GM12878 (cell line): ENCODE measurements at regions not wholly inside any gene's neighbourhood (a gene's known extent, or its start where the extent isn't known, plus 50 kb on each side); places are given as distances from the start of the nearest gene placed in this dataset.
"Not testable (repeated sequence)": the region's sequence is repeated elsewhere in the genome, so short reads cannot be mapped to it uniquely, and the experiment has no call there.

ENCODE experiments used
- ATAC-seq: fragments of 200-7000 bp; cut with Tn5 transposase; 3 replicates; pipeline ENCODE4 v1.9.1; 2020; ENCODE audit warnings: mild to moderate bottlenecking, moderate library complexity
- BruUV-seq: library from RNA; stranded (reverse); fragments of 400-500 nt; replicated peaks from 2 replicates; lab custom pipeline; 2021; lab: Mats Ljungman, UMichigan
- CTCF ChIA-PET: fragments of 300-600 bp; sonication (Branson Sonifier 250); formaldehyde crosslinking; extraction: SDS; loops from one replicate; lab custom pipeline; 2021; ENCODE audit warnings: inconsistent platforms; lab: Yijun Ruan, JAX
- POLR2A ChIA-PET: fragments of 350-600 bp; formaldehyde crosslinking; extraction: SDS; loops from one replicate; lab custom pipeline; 2021; ENCODE audit warnings: inconsistent platforms; lab: Charles Lee
- RAD21 ChIA-PET: fragments of 300-600 bp; sonication (Branson Sonifier 250); formaldehyde crosslinking; loops from one replicate; lab custom pipeline; 2023; ENCODE audit warnings: antibody characterized with exemption; ENCODE audit not compliant: unreplicated experiment; lab: Charles Lee
- SMC1A ChIA-PET: fragments of 300-600 bp; sonication (Branson Sonifier 250); formaldehyde crosslinking; loops from one replicate; lab custom pipeline; 2023; ENCODE audit not compliant: unreplicated experiment, uncharacterized antibody; lab: Charles Lee
- DNase-seq: peaks from one replicate; pipeline ENCODE4 v3.0.0-alpha.2; 2011; ENCODE audit warnings: low read depth, low spot score
- FAIRE-seq: peaks from 3 replicates; lab custom pipeline; 2011; peaks lifted over from hg19 to GRCh38; lab: Jason Lieb, UNC
- H2AFZ ChIP-seq: 2 replicates; pipeline ENCODE4 v1.6.0; 2011; ENCODE audit warnings: low read depth, low read length, control low read depth; ENCODE audit not compliant: control insufficient read depth
- H3K27ac ChIP-seq: 2 replicates; pipeline ENCODE4 v1.5.1; 2011; ENCODE audit warnings: control low read depth; ENCODE audit not compliant: control insufficient read depth, insufficient read depth
- H3K27me3 ChIP-seq, 2 experiments: replicated peaks in 1 of 2; 2 replicates each; pipeline versions ENCODE4 v1.6.0 to v1.6.1; 2011; ENCODE audit warnings: low read length in 1 of 2; ENCODE audit not compliant: control insufficient read depth in 2 of 2, insufficient read depth in 2 of 2
- H3K36me3 ChIP-seq, 2 experiments: 2 replicates each; pipeline ENCODE4 v1.5.1; 2011; ENCODE audit warnings: low read length in 1 of 2; ENCODE audit not compliant: control insufficient read depth in 2 of 2, insufficient read depth in 2 of 2
- H3K4me1 ChIP-seq: 2 replicates; pipeline ENCODE4 v1.6.1; 2011; ENCODE audit warnings: mild to moderate bottlenecking, low read length, moderate library complexity, mixed read lengths; ENCODE audit not compliant: control insufficient read depth, insufficient read depth
- H3K4me2 ChIP-seq: 2 replicates; pipeline ENCODE4 v1.6.0; 2011; ENCODE audit warnings: control low read depth; ENCODE audit not compliant: control insufficient read depth, insufficient read depth
- H3K4me3 ChIP-seq: fragments of 200-600 bp; sonication (generic); 2 replicates; pipeline ENCODE4 v1.5.1; 2016
- H3K79me2 ChIP-seq: 2 replicates; pipeline ENCODE4 v1.6.0; 2011; ENCODE audit warnings: low read length; ENCODE audit not compliant: control insufficient read depth, insufficient read depth
- H3K9ac ChIP-seq: 2 replicates; pipeline ENCODE4 v1.8.0; 2011; ENCODE audit warnings: low read length, control low read depth, mixed read lengths; ENCODE audit not compliant: control insufficient read depth, insufficient read depth
- H3K9me3 ChIP-seq: replicated peaks from 3 replicates; pipeline ENCODE4 v1.5.1; 2011; ENCODE audit warnings: mild to moderate bottlenecking, low read length; ENCODE audit not compliant: control insufficient read depth, insufficient read depth
- H4K20me1 ChIP-seq: 2 replicates; pipeline ENCODE4 v1.6.0; 2011; ENCODE audit not compliant: control insufficient read depth, insufficient read depth
- DPF2 ChIP-seq: fragments of 450-650 bp; IDR thresholded peaks from 2 replicates; pipeline ENCODE4 v1.6.1; 2017; ENCODE audit warnings: mild to moderate bottlenecking
- NR2C1 ChIP-seq: fragments of 450-650 bp; IDR thresholded peaks from 2 replicates; pipeline ENCODE4 v1.6.1; 2017; ENCODE audit warnings: antibody characterized with exemption, mild to moderate bottlenecking, moderate library complexity
- TCF12 ChIP-seq: IDR thresholded peaks from 2 replicates; pipeline ENCODE4 v1.6.1; 2011; ENCODE audit warnings: low read depth, mild to moderate bottlenecking, low read length
- WGBS: methylation state at CpG from one replicate; pipeline ENCODE4 v1.1.6; 2016; ENCODE audit warnings: low lambda C conversion rate; ENCODE audit not compliant: insufficient replicate concordance, insufficient coverage; ENCODE audit errors: missing lambda C conversion rate; 5-methylcytosine and 5-hydroxymethylcytosine counted together
- in situ Hi-C: fragments of 300-500 bp; cut with MboI; formaldehyde crosslinking; loops from 9 replicates; pipeline ENCODE4 v1.14.3; 2018; ENCODE audit warnings: mixed read lengths
- intact Hi-C: fragments of 100-400 bp; cut with micrococcal nuclease; formaldehyde crosslinking; loops from one replicate; pipeline ENCODE4 v1.14.2; 2022; ENCODE audit not compliant: unreplicated experiment

- no peak overlapping the region for H3K4me2 ChIP-seq
- ATAC-seq: no peak
- in situ Hi-C loops: no loop called here
- TF ChIP-seq NR2C1 (no peak), TCF12 (no peak), DPF2 (no peak)
- TF ChIP-seq, all 136 proteins: peak for 0
- CTCF ChIA-PET: no interaction called here
- no peak for DNase-seq
- H3K79me2 ChIP-seq: no peaks in the 10 kb centered on the region
- intact Hi-C loops: no loop called here
- no TSS peak for BruUV-seq
- no peak overlapping the region for H2AFZ ChIP-seq
- no peaks in the 10 kb centered on the region for H3K27me3 ChIP-seq
- POLR2A ChIA-PET: no interaction called here
- RAD21 ChIA-PET: no interaction called here
- H3K27ac ChIP-seq: no peak overlapping the region
- SMC1A ChIA-PET: no interaction called here
- no peaks in the 10 kb centered on the region for H4K20me1 ChIP-seq
- H3K4me1 ChIP-seq: no peaks in the 10 kb centered on the region
- H3K4me3 ChIP-seq: no peak overlapping the region
- no peaks in the 10 kb centered on the region for H3K36me3 ChIP-seq
- no peak overlapping the region for H3K9ac ChIP-seq
- 29% methylated on average over 10 of the region's 10 CpGs for WGBS
- H3K9me3 ChIP-seq: no peaks in the 10 kb centered on the region
- no peak for FAIRE-seq
Observed at GRCh38 chr20:12113468-12114371, 196.0 kb downstream of the BTBD3 start.

- RAD21 ChIA-PET, intact Hi-C loops, H3K4me3 ChIP-seq, SMC1A ChIA-PET, H3K27me3 ChIP-seq, H3K9me3 ChIP-seq, H3K36me3 ChIP-seq, DNase-seq, H2AFZ ChIP-seq, H4K20me1 ChIP-seq, POLR2A ChIA-PET, H3K4me1 ChIP-seq, BruUV-seq, H3K79me2 ChIP-seq, in situ Hi-C loops, H3K27ac ChIP-seq, H3K9ac ChIP-seq, ATAC-seq, FAIRE-seq, H3K4me2 ChIP-seq: not testable (repeated sequence)
- CTCF ChIA-PET: interaction anchor here (1.0 kb wide), 1 partner anchor 117 kb away, joined by 3 read pairs; no protein-coding TSS in a partner anchor
- 55% methylated on average over 13 of the region's 13 CpGs for WGBS
Observed at GRCh38 chr20:12129114-12129513, 211.4 kb downstream of the BTBD3 start.

GRCh38 chr20:12129532-12129931 lies 211.8 kb downstream of the BTBD3 start:
- CTCF ChIA-PET: interaction anchor here (1.0 kb wide), 1 partner anchor 117 kb away, joined by 3 read pairs; no protein-coding TSS in a partner anchor
- not testable (repeated sequence) for BruUV-seq
- WGBS: 60% methylated on average over 10 of the region's 10 CpGs

More at GRCh38 chr20:12129532-12129931, 211.8 kb downstream of the BTBD3 start:
- RAD21 ChIA-PET, H3K4me3 ChIP-seq, POLR2A ChIA-PET, H3K27ac ChIP-seq, H2AFZ ChIP-seq, H3K4me2 ChIP-seq, H3K36me3 ChIP-seq, H3K27me3 ChIP-seq, DNase-seq, H4K20me1 ChIP-seq, H3K9me3 ChIP-seq, H3K79me2 ChIP-seq, in situ Hi-C loops, H3K4me1 ChIP-seq, ATAC-seq, intact Hi-C loops, H3K9ac ChIP-seq, FAIRE-seq: not testable (repeated sequence)
- SMC1A ChIA-PET: interaction anchor here (0.6 kb wide), 1 partner anchor 62 kb away, joined by 3 read pairs; no protein-coding TSS in a partner anchor
